IPS-NIHi7 (cell line): ENCODE measurements at regions not wholly inside any gene's neighbourhood (a gene's known extent, or its start where the extent isn't known, plus 50 kb on each side); places are given as distances from the start of the nearest gene placed in this dataset.
A peak's percentile ranks its signal among the peaks of the same experiment; 100 is the strongest.

ENCODE experiments used
- DNase-seq: peaks from one replicate; pipeline ENCODE4 v3.0.0; 2012; ENCODE audit warnings: mixed read lengths; ENCODE audit errors: extremely low spot score

DNA sequence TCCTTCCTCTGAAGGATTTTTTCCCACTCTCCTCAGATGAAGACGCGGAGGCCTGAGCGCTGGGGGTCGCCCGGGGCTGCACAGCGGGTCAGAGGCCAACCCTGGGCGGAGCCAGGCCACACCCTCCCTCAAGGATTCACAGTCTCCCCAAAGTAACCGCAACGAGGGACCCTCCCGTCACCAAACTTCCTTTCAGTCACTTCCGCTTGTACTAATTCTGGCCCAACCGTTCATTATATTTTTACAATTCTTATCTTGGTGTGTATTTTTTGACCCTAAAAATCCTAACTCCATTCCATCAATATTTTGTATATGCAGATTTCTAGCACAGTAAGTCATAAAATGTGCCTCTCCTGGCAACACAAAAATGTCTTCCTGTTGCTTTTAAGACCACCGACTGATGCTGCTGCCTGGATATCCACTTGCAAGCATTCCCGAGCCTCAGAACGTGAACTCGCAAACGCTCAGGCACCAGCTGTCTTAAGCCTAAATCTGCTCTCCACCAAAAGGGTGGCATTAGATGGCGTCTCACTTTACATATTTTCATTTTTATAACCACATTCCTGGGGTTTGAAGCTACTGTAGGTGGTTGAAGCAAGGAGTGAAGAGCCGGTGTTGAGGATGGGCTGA is 128.0 kb downstream of the DLL1 start:
- no peak for DNase-seq

DNA sequence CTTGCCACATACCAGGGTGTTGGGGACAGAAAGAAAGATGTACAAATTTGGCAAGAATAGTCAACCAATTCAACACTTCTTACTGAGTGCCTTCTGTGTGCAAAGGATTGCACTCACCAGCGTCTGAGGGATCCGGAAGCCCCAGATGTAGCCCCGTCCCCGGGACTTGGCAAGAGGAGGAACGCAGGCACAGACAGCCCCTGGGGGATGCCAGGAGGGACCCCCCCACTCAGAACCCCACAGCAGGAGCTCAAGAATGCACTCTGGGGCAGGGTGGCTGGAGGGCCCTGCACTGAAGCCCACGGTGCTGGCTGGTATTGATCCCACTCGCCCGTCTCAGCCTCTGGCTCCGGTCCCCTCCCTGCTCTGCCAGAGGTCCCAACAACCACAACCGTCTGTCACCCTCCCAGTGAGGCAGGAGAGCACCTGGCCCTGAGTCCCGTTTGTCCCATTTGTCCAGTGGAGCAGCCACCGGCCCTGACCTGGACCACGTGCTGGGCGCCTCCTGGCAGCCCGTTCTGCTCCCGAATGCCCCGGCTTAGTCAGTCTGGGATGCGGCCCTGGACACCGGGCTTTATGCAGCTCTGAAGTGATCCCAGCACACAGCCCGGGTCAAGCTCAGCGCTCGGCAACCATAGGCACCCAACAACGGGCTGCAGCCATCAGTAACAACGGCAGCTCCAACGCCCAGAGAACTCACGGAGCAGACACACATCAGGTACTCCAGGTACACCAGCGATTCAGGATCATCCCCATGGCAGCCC is 128.7 kb downstream of the DLL1 start:
- no peak for DNase-seq

GRCh38 chr6:170160628-170161611 is 130.0 kb downstream of the DLL1 start:
- no peak for DNase-seq

DNA sequence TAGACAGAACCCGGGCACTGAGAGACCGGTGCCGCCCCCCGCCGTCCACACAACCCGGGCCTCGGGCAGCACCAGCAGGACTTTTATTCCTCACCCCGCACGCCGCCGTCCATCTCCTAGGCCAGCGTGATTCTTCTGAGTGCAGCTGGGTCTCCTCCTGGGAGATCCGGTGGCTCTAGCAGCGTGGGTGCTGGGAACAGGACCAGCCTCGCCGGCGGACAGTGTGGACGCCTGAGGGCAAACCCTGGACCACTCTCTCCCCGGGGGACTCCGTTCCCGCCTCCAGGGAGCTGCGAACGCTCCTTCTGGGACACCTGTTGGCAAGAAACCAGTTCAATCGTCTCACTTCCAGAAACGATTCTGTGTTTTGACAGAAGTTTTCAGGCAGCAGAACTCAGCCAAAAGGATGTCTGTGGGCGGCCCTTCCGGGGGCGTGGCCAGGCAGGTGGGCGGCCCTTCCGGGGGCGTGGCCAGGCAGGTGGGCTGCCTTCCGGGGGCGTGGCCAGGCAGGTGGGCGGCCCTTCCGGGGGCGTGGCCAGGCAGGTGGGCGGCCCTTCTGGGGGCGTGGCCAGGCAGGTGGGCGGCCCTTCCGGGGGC is 130.7 kb downstream of the DLL1 start:
- no peak for DNase-seq

GRCh38 chr6:170159022-170159965 is 131.6 kb downstream of the DLL1 start:
- no peak for DNase-seq

- no peak for DNase-seq
Measured at GRCh38 chr6:170158296-170159021, 132.4 kb downstream of the DLL1 start.

DNA sequence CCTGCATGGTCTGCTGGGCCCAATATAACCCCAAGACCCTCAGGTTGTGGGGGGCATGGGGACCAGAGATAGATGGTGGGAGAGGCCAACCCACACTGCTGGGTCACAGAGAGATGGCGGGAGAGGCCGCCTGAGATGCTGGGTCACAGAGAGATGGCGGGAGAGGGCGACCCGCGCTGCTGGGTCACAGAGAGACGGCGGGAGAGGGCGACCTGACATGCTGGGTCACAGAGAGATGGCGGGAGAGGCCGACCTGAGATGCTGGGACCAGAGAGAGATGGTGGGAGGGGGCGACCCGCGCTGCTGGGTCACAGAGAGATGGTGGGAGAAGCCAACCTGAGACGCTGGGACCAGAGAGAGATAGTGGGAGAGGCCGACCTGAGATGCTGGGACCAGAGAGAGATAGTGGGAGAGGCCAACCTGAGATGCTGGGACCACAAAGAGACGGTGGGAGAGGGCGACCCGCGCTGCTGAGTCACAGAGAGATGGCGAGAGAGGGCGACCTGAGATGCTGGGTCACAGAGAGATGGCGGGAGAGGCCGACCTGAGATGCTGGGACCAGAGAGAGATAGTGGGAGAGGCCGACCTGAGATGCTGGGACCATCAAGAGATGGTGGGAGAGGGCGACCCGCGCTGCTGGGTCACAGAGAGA is 133.2 kb downstream of the DLL1 start:
- no peak for DNase-seq

DNA sequence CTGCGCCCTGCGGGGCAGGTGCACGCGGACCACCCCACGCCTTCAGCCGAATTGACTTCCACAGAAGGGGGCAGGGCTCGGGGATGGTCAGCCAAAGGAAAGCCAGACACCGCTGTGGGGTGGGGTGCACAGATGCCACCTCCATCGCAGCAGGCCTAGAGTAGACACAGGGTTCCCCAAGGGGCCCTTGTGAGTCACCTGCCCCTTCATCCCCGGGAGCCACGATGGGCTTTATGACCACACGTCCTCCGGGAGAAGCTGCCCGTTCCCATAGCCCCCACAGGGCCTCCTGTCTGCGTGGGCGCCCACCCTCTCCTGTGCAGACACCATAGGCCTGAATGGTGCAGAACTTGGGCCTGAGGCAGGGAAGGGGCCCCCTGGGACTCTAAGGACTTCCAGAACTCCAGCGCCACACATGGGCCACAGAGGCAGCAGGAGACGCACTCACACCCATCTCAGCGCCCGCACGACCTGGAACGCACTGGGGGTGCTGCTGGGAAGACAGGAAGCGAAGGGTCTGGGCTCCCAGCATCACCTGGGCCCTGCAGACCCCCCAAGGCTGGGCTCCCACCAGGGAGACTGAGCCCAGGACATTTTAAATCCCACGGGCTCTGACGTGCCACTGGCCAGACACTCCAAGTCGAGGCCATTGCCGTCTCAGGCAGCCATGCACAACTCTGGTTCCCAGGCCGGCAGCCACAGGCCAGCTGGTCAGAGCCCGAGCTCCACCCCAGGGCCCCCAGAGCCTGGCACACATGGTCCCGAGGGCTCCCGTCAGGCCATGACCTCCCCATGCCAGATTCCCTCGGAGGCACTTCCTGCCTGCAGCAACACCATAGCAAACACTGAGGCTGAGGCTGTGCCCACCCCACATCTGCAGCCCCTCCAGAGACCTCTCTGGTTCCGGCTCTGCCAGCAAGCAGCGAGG is 134.2 kb downstream of the DLL1 start:
- no peak for DNase-seq

DNA sequence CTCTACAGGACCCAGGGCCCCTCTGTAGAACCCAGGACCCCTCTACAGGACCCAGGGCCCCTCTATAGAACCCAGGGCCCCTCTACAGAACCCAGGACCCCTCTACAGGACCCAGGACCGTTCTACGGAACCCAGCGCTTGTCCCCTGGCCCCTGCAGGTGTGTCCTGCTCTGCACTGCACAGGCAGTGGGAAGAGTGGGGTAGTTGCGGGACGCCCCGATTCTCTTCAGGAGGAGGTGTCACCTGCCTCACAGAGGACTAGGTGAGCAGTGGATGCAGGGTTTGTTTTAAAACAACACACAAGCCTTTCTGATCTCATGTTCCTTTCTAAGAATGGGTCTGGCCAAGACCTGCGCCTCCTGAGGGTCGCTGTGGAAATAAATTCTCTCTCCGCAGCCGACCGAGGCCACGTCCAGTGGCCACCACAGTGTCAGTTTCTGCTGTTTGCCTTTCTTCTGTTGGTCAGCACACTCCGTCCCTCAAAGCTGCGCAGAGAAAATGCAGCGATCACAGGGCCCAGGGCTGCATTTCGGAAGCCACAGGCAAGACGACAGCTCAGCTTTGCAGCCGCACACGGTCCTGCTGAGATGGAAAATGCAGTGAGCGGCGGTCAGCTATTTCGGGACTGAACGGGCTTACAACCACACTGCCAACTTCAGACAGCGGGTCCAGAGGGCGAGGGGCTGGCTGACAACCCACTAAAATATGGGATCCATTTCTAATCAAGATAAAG is 135.2 kb downstream of the DLL1 start:
- DNase-seq: no peak

DNA sequence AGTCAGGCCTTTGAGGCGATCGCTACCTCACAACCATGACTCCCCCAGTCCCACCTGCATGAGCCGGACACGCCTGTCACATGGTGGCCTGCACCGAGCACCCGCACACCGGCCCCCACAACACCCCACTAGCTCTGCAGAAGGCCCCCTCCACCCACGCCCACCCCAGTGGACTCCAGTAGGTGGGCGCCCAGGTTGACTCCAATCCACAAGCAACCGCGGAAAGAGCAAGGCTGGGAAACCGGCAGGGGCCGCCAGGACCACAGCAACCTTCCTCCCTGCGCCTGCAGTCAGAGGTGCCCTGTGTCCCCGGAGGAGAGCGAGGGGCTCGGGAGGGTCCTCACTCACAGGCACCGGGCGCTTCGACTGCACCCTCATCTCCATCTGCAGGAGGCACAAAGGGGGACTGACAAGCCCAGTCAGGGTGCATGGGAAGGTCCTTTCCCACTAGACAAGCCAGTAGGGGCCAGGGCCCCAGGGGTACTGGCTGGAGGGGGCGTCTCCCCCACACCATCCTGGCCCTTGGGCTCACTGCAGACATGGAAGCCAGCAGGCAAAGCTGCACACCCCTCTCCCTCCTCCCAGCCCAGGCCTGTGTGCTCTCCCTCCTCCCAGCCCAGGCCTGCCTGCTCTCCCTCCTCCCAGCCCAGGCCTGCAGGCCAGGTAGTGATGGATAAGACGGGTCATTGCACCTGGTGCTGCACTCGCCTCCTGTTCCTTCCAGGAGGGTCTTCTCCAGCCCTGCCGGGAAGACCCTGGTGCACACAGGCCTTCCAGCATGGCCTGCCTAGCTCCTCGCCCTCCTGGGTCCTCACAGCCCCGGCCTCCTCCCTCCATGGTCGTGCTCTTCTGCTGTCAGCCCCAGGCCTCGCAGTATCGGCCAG is 137.2 kb downstream of the DLL1 start:
- no peak for DNase-seq

DNA sequence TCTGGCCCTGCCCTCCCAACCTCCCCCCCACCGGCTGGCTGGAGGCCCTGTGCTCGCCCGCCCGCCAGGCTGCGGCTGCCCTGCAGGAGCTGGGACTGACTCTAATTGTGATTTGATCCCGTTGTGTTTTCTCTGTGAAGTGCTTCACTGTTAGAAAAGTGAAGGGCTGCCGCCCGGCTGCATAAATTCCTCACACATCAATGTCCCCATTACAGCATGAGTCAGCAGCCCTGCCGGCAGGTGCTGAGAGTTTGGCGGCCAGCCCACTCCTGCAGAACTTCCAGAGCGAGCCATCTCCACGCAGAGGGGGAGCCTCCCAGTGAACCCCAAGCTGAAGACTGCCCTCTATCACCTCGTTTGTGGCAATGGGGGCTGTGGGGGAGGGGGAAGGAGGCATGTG is 137.9 kb downstream of the DLL1 start:
- DNase-seq: peak; percentile 71

DNA sequence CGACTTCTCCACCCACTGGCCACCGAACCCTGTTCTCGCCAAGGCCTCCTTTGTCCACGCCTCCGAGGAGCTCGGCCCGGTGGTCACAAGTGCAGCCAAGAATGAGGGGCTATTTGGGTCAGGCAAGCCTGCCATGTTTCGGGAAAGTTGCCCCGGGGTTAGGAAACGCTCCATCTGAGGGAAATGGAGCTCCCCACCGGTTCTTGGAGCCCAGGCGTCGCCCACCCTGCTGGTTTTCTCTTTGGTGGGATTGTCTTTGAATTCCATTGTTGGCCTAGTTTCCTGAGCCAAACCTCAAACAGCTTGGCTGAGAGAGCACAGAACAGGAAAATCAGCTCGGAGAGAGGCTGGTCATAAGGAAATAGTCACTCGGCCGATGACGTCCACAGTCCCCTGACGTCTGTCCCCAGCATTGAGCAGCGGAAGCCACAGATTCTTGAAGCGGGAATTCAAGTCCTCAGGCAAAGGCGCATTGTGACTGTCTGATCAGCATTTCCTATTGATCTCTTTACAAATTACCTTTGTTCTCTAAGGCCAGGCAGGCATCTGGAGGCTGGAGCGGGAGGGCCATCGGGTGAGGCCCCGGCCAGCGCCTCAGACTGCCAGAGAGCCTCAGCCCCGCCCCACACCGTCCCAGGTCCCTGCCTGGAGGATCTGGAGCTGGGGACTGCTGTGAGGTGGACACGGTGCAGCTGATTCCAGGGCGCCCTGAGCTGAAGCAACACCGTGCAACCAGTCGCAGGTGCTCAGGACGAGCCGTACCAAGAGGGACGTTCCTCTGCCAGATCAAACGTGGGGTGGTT is 138.6 kb downstream of the DLL1 start:
- DNase-seq: no peak

- no peak for DNase-seq
Measured at GRCh38 chr6:170151804-170152123, 139.1 kb downstream of the DLL1 start.

- DNase-seq: no peak
Measured at GRCh38 chr6:170151321-170151771, 139.5 kb downstream of the DLL1 start.

DNA sequence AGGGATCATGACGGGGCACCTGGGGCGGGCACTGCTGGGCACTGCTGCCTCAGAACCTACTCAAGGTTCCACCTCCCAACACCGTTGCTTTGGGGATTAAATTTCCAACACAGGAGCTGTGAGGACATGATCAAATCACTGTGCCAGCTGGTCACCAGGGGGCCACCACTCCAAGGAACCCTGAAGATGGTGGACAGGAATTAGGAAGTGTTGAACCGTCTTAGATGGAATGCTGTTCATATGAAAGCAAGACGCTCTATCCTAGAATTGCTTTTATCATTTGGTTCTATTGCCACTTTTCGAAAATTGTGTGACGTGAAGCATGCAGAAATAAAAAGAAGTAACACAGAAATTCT is 140.3 kb downstream of the DLL1 start:
- DNase-seq: no peak
